K562 (cell line): ENCODE measurements at regions not wholly inside any gene's neighbourhood (a gene's known extent, or its start where the extent isn't known, plus 50 kb on each side); places are given as distances from the start of the nearest gene placed in this dataset.
"Not testable (repeated sequence)": the region's sequence is repeated elsewhere in the genome, so short reads cannot be mapped to it uniquely, and the experiment has no call there.

Source experiments
- ATAC-seq: fragments of 200-7000 bp; cut with Tn5 transposase; 3 replicates; pipeline ENCODE4 v1.9.1; 2020; ENCODE audit warnings: moderate library complexity
- BruUV-seq: library from RNA; stranded (reverse); fragments of 400-500 nt; replicated peaks from 2 replicates; lab custom pipeline; 2021; lab: Mats Ljungman, UMichigan
- CTCF ChIA-PET: fragments of 300-600 bp; formaldehyde crosslinking; extraction: SDS; loops from one replicate; lab custom pipeline; 2021; ENCODE audit warnings: low intra/inter-chr PET ratio; lab: Yijun Ruan, JAX
- POLR2A ChIA-PET: fragments of 300-600, 350-650 bp; sonication (Branson Sonifier 250); formaldehyde crosslinking; extraction: SDS; loops from one replicate; lab custom pipeline; 2021; ENCODE audit warnings: antibody characterized with exemption, inconsistent platforms; lab: Yijun Ruan, JAX
- DNase-seq, 4 experiments: peaks; one replicate each; pipeline versions ENCODE4 v3.0.0 to v3.0.0-alpha.2; 2011 to 2018; ENCODE audit warnings: low spot score in 3 of 4, mixed read lengths in 3 of 4; ENCODE audit errors: extremely low read depth in 1 of 4
- FAIRE-seq: peaks from 2 replicates; lab custom pipeline; 2011; peaks lifted over from hg19 to GRCh38; lab: Jason Lieb, UNC
- H2AFZ ChIP-seq: 2 replicates; pipeline ENCODE4 v1.6.0; 2011; ENCODE audit warnings: low read depth, low read length, control low read depth, inconsistent platforms
- H3K27ac ChIP-seq: fragments of 200-600 bp; 3 replicates; pipeline ENCODE4 v1.8.0; 2011; ENCODE audit warnings: low read depth, mild to moderate bottlenecking, control low read depth, inconsistent platforms, low read length, moderate library complexity, mixed read lengths; ENCODE audit errors: extremely low read depth
- H3K27me3 ChIP-seq, 2 experiments: fragments of 300-600 bp in 1 of 2; 2 replicates in 1 of 2; 3 replicates in 1 of 2; pipeline versions ENCODE4 v1.6.0 to v1.8.0; 2011; ENCODE audit warnings: inconsistent platforms in 2 of 2, low read length in 2 of 2, mild to moderate bottlenecking in 1 of 2, mixed read lengths in 1 of 2, moderate library complexity in 1 of 2; ENCODE audit not compliant: control insufficient read depth in 2 of 2, insufficient read depth in 2 of 2
- H3K36me3 ChIP-seq: fragments of 300-600 bp; 3 replicates; pipeline ENCODE4 v1.8.0; 2011; ENCODE audit warnings: mild to moderate bottlenecking, low read length, inconsistent platforms; ENCODE audit not compliant: control insufficient read depth, insufficient read depth
- H3K4me1 ChIP-seq, 2 experiments: fragments of 200-600 bp in 1 of 2; replicated peaks in 1 of 2; 2 replicates in 1 of 2; 3 replicates in 1 of 2; pipeline versions ENCODE4 v1.5.1 to v1.8.0; 2011; ENCODE audit warnings: inconsistent platforms in 2 of 2, low read length in 2 of 2, mild to moderate bottlenecking in 1 of 2, mixed read lengths in 1 of 2, moderate library complexity in 1 of 2; ENCODE audit not compliant: control insufficient read depth in 2 of 2, insufficient read depth in 2 of 2
- H3K4me2 ChIP-seq: 2 replicates; pipeline ENCODE4 v1.6.1; 2011; ENCODE audit warnings: low read length, control low read depth, inconsistent platforms, mixed read lengths; ENCODE audit not compliant: insufficient read depth
- H3K4me3 ChIP-seq: fragments of 200-600 bp; sonication (generic), shearing (Covaris generic); 2 replicates; pipeline ENCODE4 v1.5.1; 2016; ENCODE audit warnings: control low read depth, inconsistent platforms
- H3K79me2 ChIP-seq: fragments of 200-600 bp; 3 replicates; pipeline ENCODE4 v1.8.0; 2011; ENCODE audit warnings: low read length, inconsistent platforms; ENCODE audit not compliant: control insufficient read depth, insufficient read depth
- H3K9ac ChIP-seq, 2 experiments: 2 replicates each; pipeline versions ENCODE4 v1.6.0 to v1.6.1; 2011; ENCODE audit warnings: low read depth in 2 of 2, low read length in 2 of 2, control low read depth in 1 of 2, inconsistent platforms in 1 of 2, mild to moderate bottlenecking in 1 of 2, mixed read lengths in 1 of 2; ENCODE audit not compliant: insufficient read depth in 1 of 2
- H3K9me1 ChIP-seq: one replicate; pipeline ENCODE4 v1.6.0; 2011; ENCODE audit warnings: inconsistent platforms, mild to moderate bottlenecking, low read length, moderate library complexity; ENCODE audit not compliant: control insufficient read depth, insufficient read depth
- H3K9me3 ChIP-seq: replicated peaks from 2 replicates; pipeline ENCODE4 v1.5.1; 2011; ENCODE audit warnings: low read depth, low read length, inconsistent platforms; ENCODE audit not compliant: control insufficient read depth, insufficient read depth
- H4K20me1 ChIP-seq: replicated peaks from 2 replicates; pipeline ENCODE4 v1.6.1; 2011; ENCODE audit warnings: low read length, inconsistent platforms, mixed read lengths; ENCODE audit not compliant: control insufficient read depth, insufficient read depth
- WGBS: fragments of 100-300 bp; shearing (Covaris generic); methylation state at CpG from one replicate; pipeline ENCODE4 v1.1.6; 2016; ENCODE audit warnings: low coverage, mixed read lengths; ENCODE audit not compliant: insufficient coverage; ENCODE audit errors: missing lambda C conversion rate; 5-methylcytosine and 5-hydroxymethylcytosine counted together
- in situ Hi-C: fragments of 300-500 bp; cut with MboI; formaldehyde crosslinking; loops from 4 replicates; pipeline ENCODE4 v1.15.0; 2018; ENCODE audit warnings: inconsistent platforms, mixed read lengths
- intact Hi-C: fragments of 100-400 bp; cut with micrococcal nuclease; formaldehyde crosslinking; loops from 2 replicates; pipeline ENCODE4 v1.14.2; 2022
- TF ChIP-seq, protein P1 (sequence below): IDR thresholded peaks from 2 replicates; pipeline ENCODE4 v1.6.1; 2011; ENCODE audit warnings: borderline replicate concordance, low read depth, mild to moderate bottlenecking, moderate library complexity, low read length; ENCODE audit not compliant: insufficient read depth, poor library complexity, severe bottlenecking

DNA sequence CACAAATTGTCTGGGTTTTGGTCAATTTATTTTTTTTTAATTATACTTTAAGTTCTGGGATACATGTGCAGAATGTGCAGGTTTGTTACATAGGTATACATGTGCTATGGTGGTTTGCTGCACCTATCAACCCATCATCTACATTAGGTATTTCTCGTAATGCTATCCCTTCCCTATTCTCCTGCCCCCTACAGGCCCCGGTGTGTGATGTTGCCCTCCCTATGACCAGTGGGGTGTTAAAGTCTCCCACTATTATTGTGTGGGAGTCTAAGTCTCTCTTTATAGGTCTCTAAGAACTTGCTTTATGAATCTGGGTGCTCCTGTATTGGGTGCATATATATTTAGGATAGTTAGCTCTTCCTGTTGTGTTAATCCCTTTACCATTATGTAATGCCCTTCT, 104.4 kb downstream of the HNMT start:
- H3K27me3 ChIP-seq, H3K27ac ChIP-seq, H3K4me3 ChIP-seq, H3K4me1 ChIP-seq, H2AFZ ChIP-seq, H3K9me1 ChIP-seq, H3K9me3 ChIP-seq, POLR2A ChIA-PET, H3K79me2 ChIP-seq, CTCF ChIA-PET, BruUV-seq: not testable (repeated sequence)
- 55% methylated on average over 2 of the region's 2 CpGs for WGBS
- TF ChIP-seq, protein P1, sequence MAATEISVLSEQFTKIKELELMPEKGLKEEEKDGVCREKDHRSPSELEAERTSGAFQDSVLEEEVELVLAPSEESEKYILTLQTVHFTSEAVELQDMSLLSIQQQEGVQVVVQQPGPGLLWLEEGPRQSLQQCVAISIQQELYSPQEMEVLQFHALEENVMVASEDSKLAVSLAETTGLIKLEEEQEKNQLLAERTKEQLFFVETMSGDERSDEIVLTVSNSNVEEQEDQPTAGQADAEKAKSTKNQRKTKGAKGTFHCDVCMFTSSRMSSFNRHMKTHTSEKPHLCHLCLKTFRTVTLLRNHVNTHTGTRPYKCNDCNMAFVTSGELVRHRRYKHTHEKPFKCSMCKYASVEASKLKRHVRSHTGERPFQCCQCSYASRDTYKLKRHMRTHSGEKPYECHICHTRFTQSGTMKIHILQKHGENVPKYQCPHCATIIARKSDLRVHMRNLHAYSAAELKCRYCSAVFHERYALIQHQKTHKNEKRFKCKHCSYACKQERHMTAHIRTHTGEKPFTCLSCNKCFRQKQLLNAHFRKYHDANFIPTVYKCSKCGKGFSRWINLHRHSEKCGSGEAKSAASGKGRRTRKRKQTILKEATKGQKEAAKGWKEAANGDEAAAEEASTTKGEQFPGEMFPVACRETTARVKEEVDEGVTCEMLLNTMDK, result peak; percentile 34
- TF ChIP-seq, all 486 proteins: peak for 1; not testable (repeated sequence) for 485
- 0 out of 3 replicates have a peak, but pooled peaks have one; percentile 43 for ATAC-seq
- in situ Hi-C loops, H4K20me1 ChIP-seq, H3K36me3 ChIP-seq, FAIRE-seq, intact Hi-C loops, H3K4me2 ChIP-seq, H3K9ac ChIP-seq, DNase-seq: not testable (repeated sequence)

DNA sequence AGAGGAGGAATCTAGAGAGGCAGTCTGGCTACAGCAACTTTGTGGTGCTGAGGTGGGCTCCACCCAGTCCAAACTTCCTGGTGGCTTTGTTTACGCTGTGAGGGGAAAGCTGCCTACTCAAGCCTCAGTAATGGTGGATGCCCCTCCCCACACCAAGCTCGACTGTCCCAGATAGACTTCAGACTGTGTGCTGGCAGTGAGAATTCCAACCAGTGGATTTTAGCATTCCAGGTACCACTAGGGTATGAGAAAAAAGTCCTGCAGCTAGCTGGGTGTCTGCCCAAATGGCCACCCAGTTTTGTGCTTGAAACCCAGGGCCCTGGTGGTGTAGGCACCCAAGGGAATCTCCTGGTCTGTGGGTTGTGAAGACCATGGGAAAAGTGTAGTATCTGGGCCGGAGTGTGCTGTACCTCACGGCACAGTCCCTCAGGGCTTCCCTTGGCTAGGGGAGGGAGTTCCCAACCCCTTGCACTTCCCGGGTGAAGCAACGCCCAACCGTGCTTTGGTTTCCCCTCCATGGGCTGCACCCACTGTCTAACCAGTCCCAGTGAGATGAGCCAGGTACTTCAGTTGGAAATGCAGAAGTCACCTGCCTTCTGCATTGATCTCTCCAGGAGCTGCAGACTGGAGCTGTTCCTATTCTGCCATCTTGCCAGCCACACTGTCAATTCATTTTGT, 106.9 kb downstream of the HNMT start:
- DNase-seq, H3K4me3 ChIP-seq, ATAC-seq, H3K27ac ChIP-seq, H3K4me2 ChIP-seq, H3K9me3 ChIP-seq, H4K20me1 ChIP-seq, in situ Hi-C loops, H3K9me1 ChIP-seq, H3K9ac ChIP-seq, CTCF ChIA-PET, intact Hi-C loops, H3K36me3 ChIP-seq, BruUV-seq, FAIRE-seq, POLR2A ChIA-PET, H3K79me2 ChIP-seq, H3K27me3 ChIP-seq, H2AFZ ChIP-seq, H3K4me1 ChIP-seq: not testable (repeated sequence)
- 39% methylated on average over 6 of the region's 7 CpGs for WGBS
